H1 (cell line): ENCODE measurements at regions not wholly inside any gene's neighbourhood (a gene's known extent, or its start where the extent isn't known, plus 50 kb on each side); places are given as distances from the start of the nearest gene placed in this dataset.

Experiments
- BCL11A ChIP-seq, 2 experiments: IDR thresholded peaks; one replicate each; pipeline ENCODE4 v1.6.1; 2011; ENCODE audit warnings: low read depth in 2 of 2, low read length in 2 of 2, mild to moderate bottlenecking in 2 of 2
- CBX8 ChIP-seq: fragments of 300-800, 300-1000 bp; sonication (generic); IDR thresholded peaks from 2 replicates; pipeline ENCODE4 v1.7.1; 2016; ENCODE audit warnings: low read depth, low read length, borderline replicate concordance
- CHD1 ChIP-seq: IDR thresholded peaks from 2 replicates; pipeline ENCODE4 v1.6.1; 2012; ENCODE audit warnings: low read depth, low read length, improper control_type of control experiment
- MAFK ChIP-seq: IDR thresholded peaks from 2 replicates; pipeline ENCODE4 v1.6.1; 2012; ENCODE audit warnings: low read depth, mild to moderate bottlenecking, improper control_type of control experiment, low read length
- NANOG ChIP-seq: IDR thresholded peaks from 2 replicates; pipeline ENCODE4 v1.6.1; 2011; ENCODE audit warnings: low read length, low read depth, mild to moderate bottlenecking, inconsistent platforms; ENCODE audit not compliant: insufficient read depth, poor library complexity, severe bottlenecking
- RFX5 ChIP-seq: IDR thresholded peaks from 2 replicates; pipeline ENCODE4 v1.6.1; 2011; ENCODE audit warnings: low read depth, low read length, improper control_type of control experiment, borderline replicate concordance
- SUZ12 ChIP-seq: fragments of 200-600 bp; sonication (generic); IDR thresholded peaks from 2 replicates; pipeline ENCODE4 v1.6.1; 2012; ENCODE audit warnings: mild to moderate bottlenecking, inconsistent platforms, low read length, moderate library complexity, mixed read lengths
- ZNF274 ChIP-seq: IDR thresholded peaks from 2 replicates; pipeline ENCODE4 v1.7.0; 2012; ENCODE audit warnings: low read length, borderline replicate concordance; ENCODE audit errors: extremely low read depth
- TF ChIP-seq, protein P1 (sequence below): IDR thresholded peaks from 2 replicates; pipeline ENCODE4 v1.6.1; 2012; ENCODE audit warnings: low read length, inconsistent platforms

GRCh38 chr10:2106641-2107040 lies 369.3 kb upstream of the ADARB2 start (continued):
- TF ChIP-seq NANOG (no peak), RFX5 (no peak), MAFK (no peak), ZNF274 (no peak), CHD1 (no peak), SUZ12 (no peak), BCL11A (IDR thresholded peaks at IDR 0.05; ENCODE audit: low read depth in 2 of 2, low read length in 2 of 2) (no peak), CBX8 (no peak)
- TF ChIP-seq, protein P1, sequence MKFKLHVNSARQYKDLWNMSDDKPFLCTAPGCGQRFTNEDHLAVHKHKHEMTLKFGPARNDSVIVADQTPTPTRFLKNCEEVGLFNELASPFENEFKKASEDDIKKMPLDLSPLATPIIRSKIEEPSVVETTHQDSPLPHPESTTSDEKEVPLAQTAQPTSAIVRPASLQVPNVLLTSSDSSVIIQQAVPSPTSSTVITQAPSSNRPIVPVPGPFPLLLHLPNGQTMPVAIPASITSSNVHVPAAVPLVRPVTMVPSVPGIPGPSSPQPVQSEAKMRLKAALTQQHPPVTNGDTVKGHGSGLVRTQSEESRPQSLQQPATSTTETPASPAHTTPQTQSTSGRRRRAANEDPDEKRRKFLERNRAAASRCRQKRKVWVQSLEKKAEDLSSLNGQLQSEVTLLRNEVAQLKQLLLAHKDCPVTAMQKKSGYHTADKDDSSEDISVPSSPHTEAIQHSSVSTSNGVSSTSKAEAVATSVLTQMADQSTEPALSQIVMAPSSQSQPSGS = no peak
